Keratinocyte (primary cell): ENCODE measurements at regions not wholly inside any gene's neighbourhood (a gene's known extent, or its start where the extent isn't known, plus 50 kb on each side); places are given as distances from the start of the nearest gene placed in this dataset.

Experiments
- CTCF ChIP-seq, 3 experiments: IDR thresholded peaks in 1 of 3; conservative IDR thresholded peaks in 1 of 3; optimal IDR thresholded peaks in 1 of 3; 2 replicates in 2 of 3; 3 replicates in 1 of 3; pipeline versions ENCODE3 to v1.5.1; 2011; ENCODE audit warnings: low read length in 3 of 3, mild to moderate bottlenecking in 3 of 3, moderate library complexity in 2 of 3, control low read depth in 1 of 3, inconsistent platforms in 1 of 3; ENCODE audit not compliant: insufficient read depth in 2 of 3; ENCODE audit errors: extremely low read depth in 1 of 3
- EZH2 ChIP-seq: IDR thresholded peaks from one replicate; pipeline ENCODE4 v1.6.1; 2012; ENCODE audit warnings: inconsistent platforms, mild to moderate bottlenecking, low read length, moderate library complexity

- TF ChIP-seq CTCF (optimal IDR thresholded peaks at IDR 0.05 in 1 of 3, IDR thresholded peaks at IDR 0.05 in 1 of 3, conservative IDR thresholded peaks at IDR 0.05 in 1 of 3; ENCODE audit: extremely low read depth in 1 of 3, insufficient read depth in 2 of 3, low read length in 3 of 3) = no peak
- no peak for TF ChIP-seq EZH2
Observed at GRCh38 chr6:26170181-26170580, 83.0 kb downstream of the HFE start.
